ENCODE measurements at regions not wholly inside any gene's neighbourhood (a gene's known extent, or its start where the extent isn't known, plus 50 kb on each side); places are given as distances from the start of the nearest gene placed in this dataset.

- no peak for TF ChIP-seq CTCF (IDR thresholded peaks at IDR 0.05)
- no peak for TF ChIP-seq POLR2A (IDR thresholded peaks at IDR 0.05)
These were observed 317.9 kb upstream of the MPDZ start for GRCh38 chr9:13597427-13597826.

Measured in uterus (tissue), 2 donors.